ENCODE measurements at regions not wholly inside any gene's neighbourhood (a gene's known extent, or its start where the extent isn't known, plus 50 kb on each side); places are given as distances from the start of the nearest gene placed in this dataset.
"Not testable (repeated sequence)": the region's sequence is repeated elsewhere in the genome, so short reads cannot be mapped to it uniquely, and the experiment has no call there.

DNA sequence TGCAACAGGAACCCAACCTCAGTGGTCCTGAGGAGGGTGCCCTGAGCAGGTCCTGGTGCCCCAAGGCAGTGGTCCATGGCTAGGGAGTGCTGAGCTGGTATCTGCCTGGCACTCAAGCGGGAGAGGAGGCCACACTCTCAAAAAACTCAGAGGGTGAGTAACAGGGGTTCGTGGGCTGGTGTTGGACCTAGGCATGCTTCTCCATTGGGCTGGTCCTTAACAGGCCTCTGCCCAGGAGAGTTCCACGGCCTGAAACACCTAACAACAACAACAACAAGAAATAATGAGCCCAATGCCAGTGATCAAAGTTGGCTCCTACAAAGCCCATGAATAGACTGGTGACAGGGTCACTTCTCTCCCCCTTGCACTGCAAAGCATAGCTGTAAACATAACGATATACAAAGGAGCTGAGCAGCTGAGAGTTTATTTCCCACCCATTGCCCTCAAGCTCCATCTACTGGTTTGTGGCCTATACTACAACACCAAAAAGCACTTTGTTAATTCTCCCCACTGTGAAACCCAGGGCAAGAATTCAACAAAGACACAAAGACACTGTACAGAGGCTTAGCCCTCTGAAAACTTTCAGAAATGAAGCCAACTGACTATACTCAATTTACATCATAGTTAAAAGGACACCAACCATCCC, 736.1 kb upstream of the ADGRL3 start:
- Histone ChIP-seq H3K4me3 (no peak overlapping the region), H3K9me3 (no peaks in the 10 kb centered on the region), H3K36me3 (no peaks in the 10 kb centered on the region), H3K4me1 (no peaks in the 10 kb centered on the region), H3K27ac (no peak overlapping the region), H3K27me3 (no peaks in the 10 kb centered on the region)
- no peak for TF ChIP-seq POLR2A (IDR thresholded peaks at IDR 0.05)
- TF ChIP-seq, protein P1, sequence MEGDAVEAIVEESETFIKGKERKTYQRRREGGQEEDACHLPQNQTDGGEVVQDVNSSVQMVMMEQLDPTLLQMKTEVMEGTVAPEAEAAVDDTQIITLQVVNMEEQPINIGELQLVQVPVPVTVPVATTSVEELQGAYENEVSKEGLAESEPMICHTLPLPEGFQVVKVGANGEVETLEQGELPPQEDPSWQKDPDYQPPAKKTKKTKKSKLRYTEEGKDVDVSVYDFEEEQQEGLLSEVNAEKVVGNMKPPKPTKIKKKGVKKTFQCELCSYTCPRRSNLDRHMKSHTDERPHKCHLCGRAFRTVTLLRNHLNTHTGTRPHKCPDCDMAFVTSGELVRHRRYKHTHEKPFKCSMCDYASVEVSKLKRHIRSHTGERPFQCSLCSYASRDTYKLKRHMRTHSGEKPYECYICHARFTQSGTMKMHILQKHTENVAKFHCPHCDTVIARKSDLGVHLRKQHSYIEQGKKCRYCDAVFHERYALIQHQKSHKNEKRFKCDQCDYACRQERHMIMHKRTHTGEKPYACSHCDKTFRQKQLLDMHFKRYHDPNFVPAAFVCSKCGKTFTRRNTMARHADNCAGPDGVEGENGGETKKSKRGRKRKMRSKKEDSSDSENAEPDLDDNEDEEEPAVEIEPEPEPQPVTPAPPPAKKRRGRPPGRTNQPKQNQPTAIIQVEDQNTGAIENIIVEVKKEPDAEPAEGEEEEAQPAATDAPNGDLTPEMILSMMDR (IDR thresholded peaks at IDR 0.05): no peak
- no peak for DNase-seq

DNA sequence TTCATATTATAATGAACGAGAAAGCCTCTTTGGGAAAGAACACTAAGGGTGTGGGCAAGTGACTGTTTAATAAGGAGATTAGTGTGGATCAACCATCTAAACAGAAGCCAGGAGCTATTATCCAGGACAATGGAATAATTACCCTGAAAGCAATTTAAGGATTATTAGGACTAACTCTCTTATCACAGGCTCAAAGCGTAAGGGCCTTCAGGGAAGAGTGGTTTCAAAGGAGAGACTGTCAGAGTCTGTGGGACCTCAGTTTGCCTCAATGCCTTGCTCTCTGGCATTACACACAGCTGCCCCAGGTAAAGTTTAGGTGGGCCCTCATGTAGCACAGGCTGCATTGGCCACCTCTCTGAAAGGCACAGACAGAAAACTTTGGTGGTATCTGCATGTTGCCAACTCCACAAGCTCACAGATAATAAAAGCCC, 717.2 kb upstream of the ADGRL3 start:
- TF ChIP-seq POLR2A (IDR thresholded peaks at IDR 0.05): no peak
- TF ChIP-seq, protein P1 (IDR thresholded peaks at IDR 0.05): no peak
- Histone ChIP-seq H3K4me1 (no peaks in the 10 kb centered on the region), H3K27ac (no peak overlapping the region), H3K4me3 (no peak overlapping the region), H3K27me3 (no peaks in the 10 kb centered on the region), H3K9me3 (no peaks in the 10 kb centered on the region), H3K36me3 (no peaks in the 10 kb centered on the region)
- DNase-seq: no peak

DNA sequence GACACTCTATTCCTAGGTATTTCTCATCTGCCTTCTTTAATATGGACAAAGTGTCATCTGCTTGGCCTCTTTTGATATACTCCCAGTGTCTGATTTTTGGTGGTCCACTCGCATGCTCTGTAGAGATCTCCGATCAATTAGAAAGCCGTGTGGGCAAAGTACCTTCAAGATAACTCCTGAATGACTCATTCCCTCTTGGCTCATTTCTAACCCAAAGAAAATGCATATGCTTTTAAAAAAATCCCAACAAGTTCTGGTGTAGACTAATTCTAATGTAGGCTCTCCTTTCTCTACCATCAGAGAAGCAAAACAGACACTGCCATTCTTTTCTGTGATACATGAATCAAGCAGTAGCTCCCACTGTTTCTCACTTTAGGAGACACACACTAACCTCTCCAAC, 714.9 kb upstream of the ADGRL3 start:
- TF ChIP-seq, protein P1 (IDR thresholded peaks at IDR 0.05): no peak
- TF ChIP-seq POLR2A (IDR thresholded peaks at IDR 0.05): no peak

DNA sequence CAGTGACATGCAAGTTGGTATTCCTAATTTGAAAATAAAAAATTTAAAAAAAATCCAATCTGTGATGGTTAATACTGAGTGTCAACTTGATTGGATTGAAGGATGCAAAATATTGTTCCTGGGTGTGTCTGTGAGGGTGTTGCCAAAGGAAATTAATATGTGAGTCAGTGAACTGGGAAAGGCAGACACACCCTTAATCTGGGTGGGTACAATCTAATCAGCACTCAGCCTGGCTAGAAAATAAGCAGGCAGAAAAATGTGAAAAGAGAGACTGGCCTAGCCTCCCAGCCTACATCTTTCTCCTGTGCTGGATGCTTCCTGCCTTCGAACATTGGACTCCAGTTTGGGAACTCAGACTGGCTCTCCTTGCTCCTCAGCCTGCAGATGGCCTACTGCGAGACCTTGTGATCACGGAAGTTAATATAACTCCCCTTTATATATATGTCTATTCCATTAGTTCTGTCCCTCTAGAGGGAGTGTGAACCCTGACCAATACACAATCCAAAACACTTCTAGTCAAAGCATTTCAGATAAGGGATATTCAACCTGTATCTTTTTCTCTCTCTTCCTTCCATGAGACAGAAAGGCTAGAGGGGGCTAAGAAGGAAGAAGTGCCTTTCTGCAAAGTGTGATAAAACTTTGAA, 712.9 kb upstream of the ADGRL3 start:
- not testable (repeated sequence) for H3K4me1 ChIP-seq, H3K27me3 ChIP-seq, DNase-seq, H3K36me3 ChIP-seq, H3K4me3 ChIP-seq, H3K9me3 ChIP-seq, H3K27ac ChIP-seq

More for the DNA sequence above, 714.9 kb upstream of the ADGRL3 start:
- no peak overlapping the region for H3K27ac ChIP-seq
- no peaks in the 10 kb centered on the region for H3K4me1 ChIP-seq
- H3K27me3 ChIP-seq: no peaks in the 10 kb centered on the region
- no peak for DNase-seq
- no peak overlapping the region for H3K4me3 ChIP-seq
- H3K36me3 ChIP-seq: no peaks in the 10 kb centered on the region
- no peaks in the 10 kb centered on the region for H3K9me3 ChIP-seq

DNA sequence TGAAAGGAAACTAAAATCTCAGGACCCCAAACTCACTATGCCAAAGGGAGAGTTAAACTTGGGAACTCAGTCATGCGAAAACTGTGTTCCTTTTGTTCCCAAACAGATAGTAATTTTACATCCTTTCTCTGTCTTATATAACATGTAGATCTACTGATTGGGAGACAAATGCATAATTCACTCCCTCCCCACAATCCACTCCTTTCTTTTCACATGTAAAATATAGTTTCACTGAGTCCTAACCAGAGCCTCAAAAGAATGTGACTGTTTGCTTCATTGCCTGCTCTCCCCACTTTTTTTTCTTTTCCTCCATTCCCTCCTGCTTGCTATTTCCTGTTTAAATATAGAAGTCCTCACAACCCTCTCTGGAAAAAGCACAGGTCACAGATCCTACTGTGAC, 699.3 kb upstream of the ADGRL3 start:
- Histone ChIP-seq H3K4me3 (no peak overlapping the region), H3K9me3 (no peaks in the 10 kb centered on the region), H3K36me3 (no peaks in the 10 kb centered on the region), H3K27me3 (no peaks in the 10 kb centered on the region), H3K4me1 (no peaks in the 10 kb centered on the region), H3K27ac (no peak overlapping the region)
- no peak for TF ChIP-seq POLR2A (IDR thresholded peaks at IDR 0.05)
- TF ChIP-seq, protein P1 (IDR thresholded peaks at IDR 0.05): no peak
- no peak for DNase-seq

DNA sequence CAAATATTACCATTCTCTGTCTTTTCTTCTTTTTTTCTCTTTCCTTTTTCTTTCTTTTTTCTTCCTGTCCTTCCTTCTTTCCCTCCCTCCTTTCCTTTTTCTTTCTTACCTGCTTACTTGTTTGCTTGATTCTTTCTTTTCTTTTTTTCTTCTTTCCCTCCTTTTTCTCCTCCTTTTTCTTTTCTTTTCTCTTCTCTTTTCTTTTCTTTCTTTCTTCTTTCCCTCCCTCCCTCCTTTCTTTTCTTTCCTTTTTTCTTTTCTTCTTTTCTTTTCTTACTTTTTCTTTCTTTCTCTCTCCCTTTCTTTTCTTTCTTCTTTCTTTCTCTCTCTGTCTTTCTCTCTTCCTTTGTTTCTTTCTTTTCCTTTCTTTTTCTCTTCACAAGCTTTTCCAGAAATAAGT, 697.4 kb upstream of the ADGRL3 start:
- Histone ChIP-seq H3K4me3 (no peak overlapping the region), H3K27me3 (no peaks in the 10 kb centered on the region)

More for the DNA sequence above, 697.4 kb upstream of the ADGRL3 start:
- TF ChIP-seq, protein P1 (IDR thresholded peaks at IDR 0.05): no peak
- TF ChIP-seq POLR2A (IDR thresholded peaks at IDR 0.05): no peak
- no peaks in the 10 kb centered on the region for H3K4me1 ChIP-seq
- no peak overlapping the region for H3K27ac ChIP-seq
- DNase-seq: no peak
- no peaks in the 10 kb centered on the region for H3K36me3 ChIP-seq
- peaks cover 0 to 3% (median 0%) of the 10 kb centered on the region in 4 donors for H3K9me3 ChIP-seq

Measured in Peyer's patch (tissue), 4 donors.